Neural progenitor cell (in vitro differentiated cells): ENCODE measurements at regions not wholly inside any gene's neighbourhood (a gene's known extent, or its start where the extent isn't known, plus 50 kb on each side); places are given as distances from the start of the nearest gene placed in this dataset.

ENCODE experiments used
- CTCF ChIP-seq: fragments of 200-600 bp; sonication (generic); IDR thresholded peaks from 2 replicates; pipeline ENCODE4 v1.5.1; 2017; ENCODE audit warnings: antibody characterized with exemption, mild to moderate bottlenecking
- EZH2 ChIP-seq: fragments of 200-600 bp; sonication (generic); IDR thresholded peaks from 2 replicates; pipeline ENCODE4 v1.6.1; 2017; ENCODE audit warnings: antibody characterized with exemption, mild to moderate bottlenecking, moderate library complexity
- EZH2phosphoT487 ChIP-seq: fragments of 200-600 bp; sonication (generic); IDR thresholded peaks from 2 replicates; pipeline ENCODE4 v1.6.1; 2017; ENCODE audit warnings: antibody characterized with exemption

- TF ChIP-seq CTCF (no peak), EZH2 (no peak), EZH2phosphoT487 (no peak)
Observed at GRCh38 chr1:238101923-238102322, 211.2 kb upstream of the ZP4 start.
